ENCODE measurements at regions not wholly inside any gene's neighbourhood (a gene's known extent, or its start where the extent isn't known, plus 50 kb on each side); places are given as distances from the start of the nearest gene placed in this dataset.

DNA sequence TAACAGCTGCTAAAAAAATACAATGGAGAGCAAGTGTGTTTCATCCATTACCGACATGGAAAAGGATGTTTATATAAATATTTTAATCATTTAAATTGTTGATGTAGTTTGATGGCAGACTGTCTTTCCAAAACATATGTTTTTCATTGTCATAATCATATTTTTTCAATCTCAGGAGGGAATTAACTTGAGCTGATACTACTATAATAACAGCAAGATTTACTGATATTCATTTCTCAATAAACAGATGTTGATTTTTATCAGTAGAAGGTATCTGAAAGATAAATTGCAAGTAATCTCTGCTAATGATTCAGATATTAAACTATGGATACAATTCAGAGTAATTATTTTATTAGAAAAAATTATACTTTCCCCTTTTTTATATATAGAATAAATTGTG is 274.9 kb upstream of the TMEFF2 start:
- H3K27me3 ChIP-seq (replicated peaks in 1 of 2; ENCODE audit: control insufficient read depth in 2 of 2, extremely low read depth in 1 of 2, insufficient read depth in 2 of 2, low read length in 1 of 2), result no peaks in the 10 kb centered on the region
- no peaks in the 10 kb centered on the region for H3K36me3 Mint-ChIP-seq
- ChIA-PET POLR2A (no interaction called here), CTCF (no interaction called here)
- ATAC-seq (replicated peaks in 1 of 4), result no peak
- no peaks in the 10 kb centered on the region for H3K9me3 ChIP-seq
- H3K27ac ChIP-seq (ENCODE audit: low read length), result no peak overlapping the region
- no peaks in the 10 kb centered on the region for H3K4me1 Mint-ChIP-seq
- no peaks in the 10 kb centered on the region for H3K36me3 ChIP-seq (ENCODE audit: control insufficient read depth in 2 of 2, extremely low read depth in 1 of 2, insufficient read depth in 1 of 2, low read length in 1 of 2)
- H3K27ac Mint-ChIP-seq, result no peak overlapping the region
- H3K9me3 Mint-ChIP-seq, result peaks cover 6 to 18% (median 8%) of the 10 kb centered on the region in 3 donors
- WGBS (ENCODE audit: insufficient coverage), result no CpG with 5 or more reads among the region's 1 CpG
- no peaks in the 10 kb centered on the region for H3K4me1 ChIP-seq (ENCODE audit: control insufficient read depth in 1 of 2, extremely low read depth in 1 of 2, insufficient read depth in 2 of 2, low read length in 2 of 2)
- H3K27me3 Mint-ChIP-seq, result no peaks in the 10 kb centered on the region
- DNase-seq, result no peak
- no peak overlapping the region for H3K4me3 ChIP-seq (ENCODE audit: control insufficient read depth in 1 of 2, extremely low read depth in 1 of 2, low read length in 1 of 2)
- H3K4me3 Mint-ChIP-seq, result no peak overlapping the region

DNA sequence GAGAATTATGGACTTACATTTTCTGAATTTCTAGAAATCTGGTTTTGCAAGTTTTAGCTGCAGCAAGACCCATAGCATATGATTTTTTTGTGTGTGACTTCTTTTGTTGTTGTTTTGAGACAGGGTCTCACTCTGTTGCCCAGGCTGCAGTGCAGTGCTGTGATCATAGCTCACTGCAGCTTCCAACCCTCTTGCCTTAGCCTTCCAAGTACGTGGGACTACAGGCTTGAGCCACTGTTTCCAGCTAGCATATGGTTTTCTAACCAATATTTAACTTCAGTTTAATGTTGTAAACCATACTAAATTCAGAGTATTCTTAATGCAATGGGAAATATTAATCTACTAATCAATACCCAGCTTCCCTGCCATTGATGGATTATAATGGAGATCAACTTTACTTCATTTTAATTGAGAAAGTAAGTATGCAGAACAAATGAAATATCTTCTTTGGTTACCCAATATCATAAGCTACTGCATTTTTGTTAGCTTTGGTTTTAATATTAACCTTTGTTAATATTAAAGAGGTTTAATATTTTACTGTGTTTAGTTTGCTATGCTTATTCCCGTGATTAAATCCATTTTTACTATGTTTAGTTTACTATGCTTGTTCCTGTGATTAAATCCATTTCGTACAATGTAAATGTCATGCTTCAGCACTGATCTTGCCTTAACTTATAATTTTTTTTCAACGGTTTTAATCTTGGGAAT is 273.4 kb upstream of the TMEFF2 start:
- H3K27me3 Mint-ChIP-seq, result no peaks in the 10 kb centered on the region
- H3K27ac ChIP-seq (ENCODE audit: low read length), result no peak overlapping the region
- no peak overlapping the region for H3K4me3 Mint-ChIP-seq
- DNase-seq (no peak), ATAC-seq (replicated peaks in 1 of 4) (no peak)
- ChIA-PET CTCF (no interaction called here), POLR2A (no interaction called here)
- H3K9me3 ChIP-seq, result no peaks in the 10 kb centered on the region
- no peak overlapping the region for H3K4me3 ChIP-seq (ENCODE audit: control insufficient read depth in 1 of 2, extremely low read depth in 1 of 2, low read length in 1 of 2)
- H3K36me3 ChIP-seq (ENCODE audit: control insufficient read depth in 2 of 2, extremely low read depth in 1 of 2, insufficient read depth in 1 of 2, low read length in 1 of 2), result no peaks in the 10 kb centered on the region
- no peaks in the 10 kb centered on the region for H3K27me3 ChIP-seq (replicated peaks in 1 of 2; ENCODE audit: control insufficient read depth in 2 of 2, extremely low read depth in 1 of 2, insufficient read depth in 2 of 2, low read length in 1 of 2)
- whole genome bisulfite sequencing (ENCODE audit: insufficient coverage), result no CpG with 5 or more reads among the region's 4 CpGs
- no peaks in the 10 kb centered on the region for H3K4me1 ChIP-seq (ENCODE audit: control insufficient read depth in 1 of 2, extremely low read depth in 1 of 2, insufficient read depth in 2 of 2, low read length in 2 of 2)
- no peak overlapping the region for H3K27ac Mint-ChIP-seq
- no peaks in the 10 kb centered on the region for H3K36me3 Mint-ChIP-seq
- H3K4me1 Mint-ChIP-seq, result no peaks in the 10 kb centered on the region
- H3K9me3 Mint-ChIP-seq, result peaks cover 0 to 9% (median 3%) of the 10 kb centered on the region in 3 donors

DNA sequence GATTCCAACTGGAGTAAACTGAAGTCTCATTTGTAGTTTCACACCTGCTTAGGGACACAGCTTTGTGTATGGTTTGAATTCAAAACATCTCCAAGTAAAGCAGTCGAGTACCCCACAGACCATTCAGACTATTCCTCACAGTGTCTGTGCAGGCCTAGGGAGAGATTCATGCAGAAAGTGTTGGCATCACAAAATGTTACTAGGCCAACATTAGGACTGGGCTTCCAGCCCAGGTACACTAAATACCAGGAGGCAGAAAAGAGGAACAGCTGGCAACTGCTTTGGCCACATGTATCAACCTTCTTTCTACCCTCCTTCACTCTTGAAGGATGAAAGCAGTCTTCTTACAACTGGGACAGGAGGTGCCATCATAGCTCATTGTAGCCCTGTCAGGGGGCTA is 270.4 kb upstream of the TMEFF2 start:
- Mint-ChIP-seq H3K4me3 (no peak overlapping the region), H3K4me1 (no peaks in the 10 kb centered on the region), H3K27me3 (no peaks in the 10 kb centered on the region), H3K36me3 (no peaks in the 10 kb centered on the region), H3K9me3 (peaks cover 0 to 3% (median 0%) of the 10 kb centered on the region in 3 donors), H3K27ac (no peak overlapping the region)
- POLR2A ChIA-PET, result no interaction called here
- Histone ChIP-seq H3K27me3 (replicated peaks in 1 of 2; ENCODE audit: control insufficient read depth in 2 of 2, extremely low read depth in 1 of 2, insufficient read depth in 2 of 2, low read length in 1 of 2) (no peaks in the 10 kb centered on the region), H3K36me3 (ENCODE audit: control insufficient read depth in 2 of 2, extremely low read depth in 1 of 2, insufficient read depth in 1 of 2, low read length in 1 of 2) (no peaks in the 10 kb centered on the region), H3K4me1 (ENCODE audit: control insufficient read depth in 1 of 2, extremely low read depth in 1 of 2, insufficient read depth in 2 of 2, low read length in 2 of 2) (no peaks in the 10 kb centered on the region), H3K9me3 (no peaks in the 10 kb centered on the region), H3K4me3 (ENCODE audit: control insufficient read depth in 1 of 2, extremely low read depth in 1 of 2, low read length in 1 of 2) (no peak overlapping the region), H3K27ac (ENCODE audit: low read length) (no peak overlapping the region)
- no peak for DNase-seq
- no CpG with 5 or more reads among the region's 1 CpG for WGBS (ENCODE audit: insufficient coverage)
- ATAC-seq (replicated peaks in 1 of 4), result no peak
- CTCF ChIA-PET, result no interaction called here

DNA sequence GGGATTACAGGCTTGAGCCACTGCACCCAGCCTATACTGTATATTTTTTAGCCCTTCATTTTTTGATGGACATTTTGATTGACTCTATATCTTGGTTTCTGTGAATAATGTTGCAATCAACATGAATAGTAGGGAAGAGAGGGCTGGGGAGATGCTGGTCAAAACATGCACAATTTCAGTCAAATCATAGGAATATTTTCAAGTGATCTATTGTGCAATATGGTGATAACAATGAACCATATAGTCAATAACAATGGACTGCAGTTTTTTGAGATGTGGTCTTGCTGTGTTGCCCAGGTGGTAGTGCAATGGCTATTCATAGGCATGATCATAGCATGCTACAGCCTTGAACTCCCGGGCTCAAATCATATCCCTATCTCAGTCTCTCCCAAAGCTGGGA is 264.7 kb upstream of the TMEFF2 start:
- Histone ChIP-seq H3K27me3 (replicated peaks in 1 of 2; ENCODE audit: control insufficient read depth in 2 of 2, extremely low read depth in 1 of 2, insufficient read depth in 2 of 2, low read length in 1 of 2) (no peaks in the 10 kb centered on the region), H3K36me3 (ENCODE audit: control insufficient read depth in 2 of 2, extremely low read depth in 1 of 2, insufficient read depth in 1 of 2, low read length in 1 of 2) (no peaks in the 10 kb centered on the region), H3K4me3 (ENCODE audit: control insufficient read depth in 1 of 2, extremely low read depth in 1 of 2, low read length in 1 of 2) (no peak overlapping the region), H3K4me1 (ENCODE audit: control insufficient read depth in 1 of 2, extremely low read depth in 1 of 2, insufficient read depth in 2 of 2, low read length in 2 of 2) (no peaks in the 10 kb centered on the region), H3K27ac (ENCODE audit: low read length) (no peak overlapping the region), H3K9me3 (no peaks in the 10 kb centered on the region)
- Mint-ChIP-seq H3K27ac (no peak overlapping the region), H3K9me3 (peaks cover 0 to 3% (median 0%) of the 10 kb centered on the region in 3 donors), H3K36me3 (no peaks in the 10 kb centered on the region), H3K4me1 (no peaks in the 10 kb centered on the region), H3K27me3 (no peaks in the 10 kb centered on the region), H3K4me3 (no peak overlapping the region)
- ChIA-PET CTCF (no interaction called here), POLR2A (no interaction called here)
- ATAC-seq (replicated peaks in 1 of 4) (no peak), DNase-seq (no peak)
- no CpG with 5 or more reads among the region's 1 CpG for WGBS (ENCODE audit: insufficient coverage)

DNA sequence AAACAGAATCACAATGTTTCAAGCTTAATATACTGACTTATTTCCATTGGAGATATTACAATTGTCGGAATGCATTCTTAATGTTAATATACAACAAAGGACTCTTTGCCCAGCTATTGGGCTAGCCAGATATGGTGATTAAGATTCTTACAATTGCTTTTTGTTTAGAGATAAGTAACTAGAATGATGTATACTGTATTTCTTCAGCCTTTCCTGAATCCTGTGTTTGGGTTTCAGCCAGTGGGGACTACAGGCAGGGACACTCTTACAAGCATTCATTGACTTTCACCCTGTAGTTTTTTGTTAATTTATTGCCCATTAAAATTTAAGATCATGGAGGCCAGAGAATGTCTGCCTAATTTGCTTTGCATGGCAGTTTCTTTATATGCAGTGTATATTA is 254.1 kb upstream of the TMEFF2 start:
- Histone ChIP-seq H3K27ac (ENCODE audit: low read length) (no peak overlapping the region), H3K4me3 (ENCODE audit: control insufficient read depth in 1 of 2, extremely low read depth in 1 of 2, low read length in 1 of 2) (no peak overlapping the region), H3K36me3 (ENCODE audit: control insufficient read depth in 2 of 2, extremely low read depth in 1 of 2, insufficient read depth in 1 of 2, low read length in 1 of 2) (no peaks in the 10 kb centered on the region), H3K27me3 (replicated peaks in 1 of 2; ENCODE audit: control insufficient read depth in 2 of 2, extremely low read depth in 1 of 2, insufficient read depth in 2 of 2, low read length in 1 of 2) (no peaks in the 10 kb centered on the region), H3K4me1 (ENCODE audit: control insufficient read depth in 1 of 2, extremely low read depth in 1 of 2, insufficient read depth in 2 of 2, low read length in 2 of 2) (no peaks in the 10 kb centered on the region), H3K9me3 (no peaks in the 10 kb centered on the region)
- Mint-ChIP-seq H3K4me3 (no peak overlapping the region), H3K27me3 (no peaks in the 10 kb centered on the region), H3K27ac (no peak overlapping the region), H3K9me3 (no peaks in the 10 kb centered on the region), H3K4me1 (no peaks in the 10 kb centered on the region), H3K36me3 (no peaks in the 10 kb centered on the region)
- ChIA-PET CTCF (no interaction called here), POLR2A (no interaction called here)
- WGBS (ENCODE audit: insufficient coverage), result no CpG with 5 or more reads among the region's 1 CpG
- DNase-seq (no peak), ATAC-seq (replicated peaks in 1 of 4) (no peak)

DNA sequence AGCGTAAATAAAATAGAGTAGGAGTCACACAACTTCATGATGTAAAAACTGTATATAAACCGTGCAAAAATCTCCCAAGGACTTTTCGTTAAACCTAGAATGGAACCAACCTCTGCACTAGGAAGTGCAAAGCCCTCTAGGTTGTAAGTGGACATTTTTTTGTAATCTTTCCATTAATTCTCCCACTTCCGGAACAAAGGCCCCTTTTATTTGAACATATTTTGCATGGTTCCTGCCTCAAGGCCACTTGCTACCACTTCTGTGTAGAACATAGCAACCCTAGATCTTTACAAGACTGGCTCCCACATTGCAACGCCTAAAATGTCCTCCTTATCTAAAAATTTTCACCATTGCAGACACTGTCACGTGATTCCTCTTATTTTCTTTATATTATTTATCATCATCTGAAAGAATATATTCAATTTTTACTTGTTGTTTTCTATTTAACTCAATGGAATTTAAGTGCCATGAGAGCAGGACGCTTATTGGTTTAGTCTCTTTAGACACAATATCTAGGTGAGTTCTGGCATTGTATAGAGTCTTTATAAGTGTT is 249.6 kb upstream of the TMEFF2 start:
- H3K36me3 Mint-ChIP-seq, result no peaks in the 10 kb centered on the region
- H3K9me3 Mint-ChIP-seq, result no peaks in the 10 kb centered on the region
- CTCF ChIA-PET, result no interaction called here

More for the DNA sequence above, 249.6 kb upstream of the TMEFF2 start:
- H3K27me3 Mint-ChIP-seq, result no peaks in the 10 kb centered on the region
- Histone ChIP-seq H3K36me3 (ENCODE audit: control insufficient read depth in 2 of 2, extremely low read depth in 1 of 2, insufficient read depth in 1 of 2, low read length in 1 of 2) (no peaks in the 10 kb centered on the region), H3K4me1 (ENCODE audit: control insufficient read depth in 1 of 2, extremely low read depth in 1 of 2, insufficient read depth in 2 of 2, low read length in 2 of 2) (no peaks in the 10 kb centered on the region), H3K27ac (ENCODE audit: low read length) (no peak overlapping the region), H3K4me3 (ENCODE audit: control insufficient read depth in 1 of 2, extremely low read depth in 1 of 2, low read length in 1 of 2) (no peak overlapping the region), H3K27me3 (replicated peaks in 1 of 2; ENCODE audit: control insufficient read depth in 2 of 2, extremely low read depth in 1 of 2, insufficient read depth in 2 of 2, low read length in 1 of 2) (no peaks in the 10 kb centered on the region), H3K9me3 (no peaks in the 10 kb centered on the region)
- H3K4me3 Mint-ChIP-seq, result no peak overlapping the region
- ATAC-seq (replicated peaks in 1 of 4) (no peak), DNase-seq (no peak)
- POLR2A ChIA-PET, result interaction anchor here in 1 of 2 donors (0.7 kb wide), 2 partner anchors 129 to 264 kb away, joined by 4 read pairs; no protein-coding TSS in a partner anchor
- no peaks in the 10 kb centered on the region for H3K4me1 Mint-ChIP-seq
- H3K27ac Mint-ChIP-seq, result no peak overlapping the region
- WGBS (ENCODE audit: insufficient coverage), result 17% methylated on average over 1 of the region's 7 CpGs

All from T-cell (primary cell).